ENCODE measurements at regions not wholly inside any gene's neighbourhood (a gene's known extent, or its start where the extent isn't known, plus 50 kb on each side); places are given as distances from the start of the nearest gene placed in this dataset.

DNA sequence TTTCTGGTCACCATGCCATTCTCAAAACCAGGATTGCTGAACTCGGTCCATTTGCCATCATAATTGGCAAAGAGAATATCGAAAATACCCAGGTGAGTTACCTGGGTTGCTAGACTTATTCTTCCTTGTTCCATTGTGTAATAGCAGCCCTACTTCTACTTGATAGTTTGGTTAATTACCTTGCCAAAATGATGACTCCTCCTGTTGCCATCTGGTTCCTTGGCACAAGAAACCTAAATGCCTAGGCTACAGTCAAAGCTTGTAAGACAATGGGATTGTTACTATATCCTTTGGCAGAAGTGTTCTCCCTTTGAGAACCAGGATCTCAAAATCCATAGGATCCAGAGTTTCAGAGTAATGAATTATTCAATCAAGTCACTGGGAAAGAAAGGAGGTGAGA lies 373.2 kb upstream of the ACTBL2 start:
- Histone ChIP-seq H3K9me3 (no peaks in the 10 kb centered on the region), H3K4me3 (ENCODE audit: low read depth, low read length) (no peak overlapping the region), H3K36me3 (ENCODE audit: control insufficient read depth, insufficient read depth, low read length) (no peaks in the 10 kb centered on the region), H3K4me1 (no peaks in the 10 kb centered on the region), H3K27me3 (replicated peaks; ENCODE audit: control insufficient read depth, insufficient read depth, low read length) (no peaks in the 10 kb centered on the region)
- no TSS peak for BruUV-seq (replicated peaks)
- Mint-ChIP-seq H3K4me1 (ENCODE audit: low read depth, unreplicated experiment) (no peaks in the 10 kb centered on the region), H3K4me3 (ENCODE audit: unreplicated experiment) (no peak overlapping the region), H3K27me3 (ENCODE audit: insufficient read depth, unreplicated experiment) (no peaks in the 10 kb centered on the region), H3K36me3 (ENCODE audit: insufficient read depth, unreplicated experiment) (no peaks in the 10 kb centered on the region), H3K27ac (ENCODE audit: unreplicated experiment) (no peak overlapping the region), H3K9me3 (ENCODE audit: unreplicated experiment) (no peaks in the 10 kb centered on the region)
- ChIA-PET CTCF (no interaction called here), POLR2A (no interaction called here)
- TF ChIP-seq, protein P1, sequence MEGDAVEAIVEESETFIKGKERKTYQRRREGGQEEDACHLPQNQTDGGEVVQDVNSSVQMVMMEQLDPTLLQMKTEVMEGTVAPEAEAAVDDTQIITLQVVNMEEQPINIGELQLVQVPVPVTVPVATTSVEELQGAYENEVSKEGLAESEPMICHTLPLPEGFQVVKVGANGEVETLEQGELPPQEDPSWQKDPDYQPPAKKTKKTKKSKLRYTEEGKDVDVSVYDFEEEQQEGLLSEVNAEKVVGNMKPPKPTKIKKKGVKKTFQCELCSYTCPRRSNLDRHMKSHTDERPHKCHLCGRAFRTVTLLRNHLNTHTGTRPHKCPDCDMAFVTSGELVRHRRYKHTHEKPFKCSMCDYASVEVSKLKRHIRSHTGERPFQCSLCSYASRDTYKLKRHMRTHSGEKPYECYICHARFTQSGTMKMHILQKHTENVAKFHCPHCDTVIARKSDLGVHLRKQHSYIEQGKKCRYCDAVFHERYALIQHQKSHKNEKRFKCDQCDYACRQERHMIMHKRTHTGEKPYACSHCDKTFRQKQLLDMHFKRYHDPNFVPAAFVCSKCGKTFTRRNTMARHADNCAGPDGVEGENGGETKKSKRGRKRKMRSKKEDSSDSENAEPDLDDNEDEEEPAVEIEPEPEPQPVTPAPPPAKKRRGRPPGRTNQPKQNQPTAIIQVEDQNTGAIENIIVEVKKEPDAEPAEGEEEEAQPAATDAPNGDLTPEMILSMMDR (IDR thresholded peaks at IDR 0.05; ENCODE audit: insufficient read depth in 1 of 2, low read depth in 1 of 2, low read length in 1 of 2, severe bottlenecking in 1 of 2, unreplicated experiment in 1 of 2) = no peak
- intact Hi-C loops (cut with micrococcal nuclease; ENCODE audit: unreplicated experiment) = no loop called here
- no peak for DNase-seq

DNA sequence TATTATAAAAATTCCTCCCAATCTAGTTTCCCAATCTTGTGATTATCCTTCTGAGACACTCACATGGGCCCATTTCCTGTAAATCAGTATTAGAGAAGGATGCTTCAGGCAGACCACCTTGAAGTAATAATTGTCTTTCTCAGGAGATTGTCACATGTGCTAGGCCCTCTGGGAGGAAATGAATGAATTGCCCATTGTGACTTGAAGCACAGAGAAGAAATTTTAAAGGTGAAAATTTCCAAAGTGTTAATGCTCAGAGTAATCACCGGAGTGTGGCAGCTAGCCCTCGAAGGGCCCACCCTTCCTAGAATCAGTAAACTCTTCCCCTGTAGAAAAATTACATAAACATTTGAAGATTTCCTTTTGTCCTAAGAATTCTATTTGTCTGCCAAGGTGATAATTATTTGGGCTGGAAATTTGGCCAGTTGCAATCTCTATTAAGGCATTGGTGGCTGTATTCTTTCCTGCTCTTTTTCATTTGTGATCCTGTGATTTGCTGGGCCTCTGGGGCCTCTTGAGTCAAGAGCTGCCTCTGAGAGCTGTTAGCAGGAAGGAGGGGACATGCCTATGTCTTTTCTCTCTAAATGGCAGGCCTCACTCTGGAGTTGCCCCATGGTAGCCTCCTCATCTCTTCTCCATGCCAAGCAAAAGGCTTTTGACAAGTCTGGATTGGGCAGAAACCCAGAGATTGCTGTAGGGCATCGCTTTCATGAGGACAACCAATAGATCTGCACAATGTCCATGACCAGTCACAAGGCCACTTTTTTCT lies 371.5 kb upstream of the ACTBL2 start:
- H3K9me3 Mint-ChIP-seq (ENCODE audit: unreplicated experiment) = no peaks in the 10 kb centered on the region
- no peaks in the 10 kb centered on the region for H3K36me3 Mint-ChIP-seq (ENCODE audit: insufficient read depth, unreplicated experiment)
- H3K27me3 Mint-ChIP-seq (ENCODE audit: insufficient read depth, unreplicated experiment) = no peaks in the 10 kb centered on the region
- no TSS peak for BruUV-seq (replicated peaks)
- CTCF ChIA-PET = interaction anchor here (0.6 kb wide), 1 partner anchor 1871 kb away, joined by 3 read pairs; no protein-coding TSS in a partner anchor
- H3K27ac Mint-ChIP-seq (ENCODE audit: unreplicated experiment) = no peak overlapping the region
- H3K4me3 ChIP-seq (ENCODE audit: low read depth, low read length) = no peak overlapping the region
- H3K9me3 ChIP-seq = no peaks in the 10 kb centered on the region
- intact Hi-C loops (cut with micrococcal nuclease; ENCODE audit: unreplicated experiment) = no loop called here
- no peaks in the 10 kb centered on the region for H3K27me3 ChIP-seq (replicated peaks; ENCODE audit: control insufficient read depth, insufficient read depth, low read length)
- no peaks in the 10 kb centered on the region for H3K4me1 Mint-ChIP-seq (ENCODE audit: low read depth, unreplicated experiment)
- POLR2A ChIA-PET = no interaction called here
- H3K4me3 Mint-ChIP-seq (ENCODE audit: unreplicated experiment) = no peak overlapping the region
- no peaks in the 10 kb centered on the region for H3K36me3 ChIP-seq (ENCODE audit: control insufficient read depth, insufficient read depth, low read length)
- DNase-seq = no peak
- TF ChIP-seq, protein P1 (IDR thresholded peaks at IDR 0.05; ENCODE audit: insufficient read depth in 1 of 2, low read depth in 1 of 2, low read length in 1 of 2, severe bottlenecking in 1 of 2, unreplicated experiment in 1 of 2) = no peak
- H3K4me1 ChIP-seq = no peaks in the 10 kb centered on the region

- CTCF ChIA-PET = interaction anchor here (0.7 kb wide), 1 partner anchor 74 kb away, joined by 5 read pairs; no protein-coding TSS in a partner anchor
- intact Hi-C loops (cut with micrococcal nuclease; ENCODE audit: unreplicated experiment) = no loop called here
- H3K36me3 Mint-ChIP-seq (ENCODE audit: insufficient read depth, unreplicated experiment) = no peaks in the 10 kb centered on the region
- no peaks in the 10 kb centered on the region for H3K27me3 ChIP-seq (replicated peaks; ENCODE audit: control insufficient read depth, insufficient read depth, low read length)
- no peak overlapping the region for H3K4me3 ChIP-seq (ENCODE audit: low read depth, low read length)
- H3K27ac Mint-ChIP-seq (ENCODE audit: unreplicated experiment) = no peak overlapping the region
- DNase-seq = no peak
- TF ChIP-seq, protein P1 (IDR thresholded peaks at IDR 0.05; ENCODE audit: insufficient read depth in 1 of 2, low read depth in 1 of 2, low read length in 1 of 2, severe bottlenecking in 1 of 2, unreplicated experiment in 1 of 2) = no peak
- H3K36me3 ChIP-seq (ENCODE audit: control insufficient read depth, insufficient read depth, low read length) = no peaks in the 10 kb centered on the region
- H3K4me3 Mint-ChIP-seq (ENCODE audit: unreplicated experiment) = no peak overlapping the region
- H3K4me1 ChIP-seq = no peaks in the 10 kb centered on the region
- H3K27me3 Mint-ChIP-seq (ENCODE audit: insufficient read depth, unreplicated experiment) = peaks cover 4% of the 10 kb centered on the region
- no peaks in the 10 kb centered on the region for H3K9me3 Mint-ChIP-seq (ENCODE audit: unreplicated experiment)
- H3K4me1 Mint-ChIP-seq (ENCODE audit: low read depth, unreplicated experiment) = no peaks in the 10 kb centered on the region
- no peaks in the 10 kb centered on the region for H3K9me3 ChIP-seq
- POLR2A ChIA-PET = no interaction called here
- BruUV-seq (replicated peaks) = no TSS peak
Measured at GRCh38 chr5:57850109-57850508, 367.5 kb upstream of the ACTBL2 start.
